ENCODE measurements at regions not wholly inside any gene's neighbourhood (a gene's known extent, or its start where the extent isn't known, plus 50 kb on each side); places are given as distances from the start of the nearest gene placed in this dataset.

- TF ChIP-seq CTCF (conservative IDR thresholded peaks at IDR 0.05; ENCODE audit: low read depth, low read length), result no peak
- no peak overlapping the region for H3K4me3 ChIP-seq (ENCODE audit: low read length)
- DNase-seq (ENCODE audit: low read depth), result no peak
Observed at GRCh38 chr12:86333955-86334522, 77.8 kb upstream of the MGAT4C start.

GRCh38 chr12:86331457-86331856 lies 75.3 kb upstream of the MGAT4C start:
- H3K4me3 ChIP-seq (ENCODE audit: low read length), result no peak overlapping the region
- TF ChIP-seq CTCF (conservative IDR thresholded peaks at IDR 0.05; ENCODE audit: low read depth, low read length), result no peak
- no peak for DNase-seq (ENCODE audit: low read depth)

- no peak for DNase-seq (ENCODE audit: low read depth)
- H3K4me3 ChIP-seq (ENCODE audit: low read length), result no peak overlapping the region
- TF ChIP-seq CTCF (conservative IDR thresholded peaks at IDR 0.05; ENCODE audit: low read depth, low read length), result no peak
Observed at GRCh38 chr12:86331012-86331411, 74.8 kb upstream of the MGAT4C start.

GRCh38 chr12:86312232-86312631 lies 56.0 kb upstream of the MGAT4C start:
- no peak overlapping the region for H3K4me3 ChIP-seq (ENCODE audit: low read length)
- no peak for DNase-seq (ENCODE audit: low read depth)
- TF ChIP-seq CTCF (conservative IDR thresholded peaks at IDR 0.05; ENCODE audit: low read depth, low read length), result no peak

Data from retinal pigment epithelial cell (primary cell).